Liver (tissue), 8 donors: ENCODE measurements at regions not wholly inside any gene's neighbourhood (a gene's known extent, or its start where the extent isn't known, plus 50 kb on each side); places are given as distances from the start of the nearest gene placed in this dataset.

Source experiments
- DNase-seq: peaks from one replicate; pipeline ENCODE4 v3.0.0-alpha.2; 2017; ENCODE audit warnings: low spot score
- H3K27ac ChIP-seq, 2 donors: one replicate each; pipeline ENCODE4 v1.7.0; 2013; ENCODE audit warnings: inconsistent platforms in 2 of 2, low read length in 2 of 2, control low read depth in 1 of 2, low read depth in 1 of 2, mild to moderate bottlenecking in 1 of 2
- H3K27me3 ChIP-seq, 4 donors: one replicate each; pipeline versions ENCODE4 v1.6.1 to v1.7.0; 2013; ENCODE audit warnings: low read length in 3 of 4, inconsistent platforms in 1 of 4, mild to moderate bottlenecking in 1 of 4, moderate library complexity in 1 of 4; ENCODE audit not compliant: control insufficient read depth in 4 of 4, insufficient read depth in 4 of 4
- H3K36me3 ChIP-seq, 4 donors: one replicate each; pipeline versions ENCODE4 v1.6.1 to v1.7.0; 2013; ENCODE audit warnings: low read length in 3 of 4, mild to moderate bottlenecking in 3 of 4, low read depth in 1 of 4, moderate library complexity in 1 of 4; ENCODE audit not compliant: control insufficient read depth in 4 of 4, insufficient read depth in 3 of 4
- H3K4me1 ChIP-seq, 4 donors: one replicate each; pipeline versions ENCODE4 v1.6.1 to v1.7.0; 2013; ENCODE audit warnings: low read length in 3 of 4, mild to moderate bottlenecking in 3 of 4, moderate library complexity in 1 of 4; ENCODE audit not compliant: control insufficient read depth in 4 of 4, insufficient read depth in 4 of 4
- H3K4me3 ChIP-seq, 3 donors: one replicate each; pipeline versions ENCODE4 v1.6.1 to v1.7.0; 2013; ENCODE audit warnings: low read length in 3 of 3, control low read depth in 1 of 3, low read depth in 1 of 3, mild to moderate bottlenecking in 1 of 3
- H3K9ac ChIP-seq, 2 donors: one replicate each; pipeline ENCODE4 v1.7.0; 2013; ENCODE audit warnings: low read length in 2 of 2, mild to moderate bottlenecking in 2 of 2, moderate library complexity in 2 of 2, control low read depth in 1 of 2, low read depth in 1 of 2
- H3K9me3 ChIP-seq, 4 donors: one replicate each; pipeline versions ENCODE4 v1.6.1 to v1.7.0; 2013; ENCODE audit warnings: low read length in 3 of 4; ENCODE audit not compliant: control insufficient read depth in 4 of 4
- ATF3 ChIP-seq: IDR thresholded peaks from 2 replicates; pipeline ENCODE4 v1.6.1; 2016; ENCODE audit warnings: antibody characterized with exemption
- CTCF ChIP-seq: fragments of 150-350 bp; IDR thresholded peaks from 2 replicates; pipeline ENCODE4 v1.5.1; 2017; ENCODE audit warnings: improper control_type of control experiment, low read depth, low read length; ENCODE audit not compliant: missing input control
- EGR1 ChIP-seq, 2 donors: IDR thresholded peaks; 2 replicates each; pipeline ENCODE4 v1.6.1; 2016 to 2018; ENCODE audit warnings: antibody characterized with exemption in 2 of 2, low read depth in 2 of 2
- FOXA1 ChIP-seq: IDR thresholded peaks from 2 replicates; pipeline ENCODE4 v1.6.1; 2016; ENCODE audit warnings: antibody characterized with exemption
- GABPA ChIP-seq, 2 donors: IDR thresholded peaks in 1 of 2; conservative IDR thresholded peaks in 1 of 2; 2 replicates each; pipeline ENCODE4 v1.6.1; 2016; ENCODE audit warnings: antibody characterized with exemption in 2 of 2, mild to moderate bottlenecking in 1 of 2, moderate library complexity in 1 of 2
- HNF4G ChIP-seq: IDR thresholded peaks from 2 replicates; pipeline ENCODE4 v1.6.1; 2016; ENCODE audit warnings: antibody characterized with exemption
- JUND ChIP-seq, 2 donors: IDR thresholded peaks; 2 replicates each; pipeline ENCODE4 v1.6.1; 2016; ENCODE audit warnings: antibody characterized with exemption in 2 of 2
- MAX ChIP-seq: IDR thresholded peaks from 2 replicates; pipeline ENCODE4 v1.6.1; 2016; ENCODE audit warnings: antibody characterized with exemption
- RAD21 ChIP-seq, 2 donors: IDR thresholded peaks; 2 replicates each; pipeline ENCODE4 v1.6.1; 2016; ENCODE audit warnings: antibody characterized with exemption in 2 of 2, mild to moderate bottlenecking in 2 of 2
- REST ChIP-seq: IDR thresholded peaks from 2 replicates; pipeline ENCODE4 v1.6.1; 2016; ENCODE audit warnings: antibody characterized with exemption, mild to moderate bottlenecking
- RXRA ChIP-seq, 2 donors: IDR thresholded peaks; 2 replicates each; pipeline ENCODE4 v1.6.1; 2017 to 2018; ENCODE audit warnings: antibody characterized with exemption in 2 of 2, mild to moderate bottlenecking in 1 of 2
- TAF1 ChIP-seq: conservative IDR thresholded peaks from 2 replicates; pipeline ENCODE4 v1.6.1; 2016; ENCODE audit warnings: antibody characterized with exemption, mild to moderate bottlenecking
- YY1 ChIP-seq: IDR thresholded peaks from 2 replicates; pipeline ENCODE4 v1.6.1; 2016; ENCODE audit warnings: antibody characterized with exemption, mild to moderate bottlenecking
- ZBTB33 ChIP-seq: IDR thresholded peaks from 2 replicates; pipeline ENCODE4 v1.6.1; 2016; ENCODE audit warnings: antibody characterized with exemption
- WGBS: extraction: QIAGEN DNeasy Blood & Tissue Kit; methylation state at CpG from one replicate; pipeline ENCODE4 v1.1.7; 2013; 5-methylcytosine and 5-hydroxymethylcytosine counted together
- donor health status: healthy.
- donor health status: healthy.
- donor health status: healthy.
- donor health status: healthy.
- donor health status: healthy.

- TF ChIP-seq GABPA (IDR thresholded peaks at IDR 0.05 in 1 of 2, conservative IDR thresholded peaks at IDR 0.05 in 1 of 2) (no peak), RAD21 (IDR thresholded peaks at IDR 0.05) (no peak), MAX (no peak), CTCF (no peak), REST (no peak), JUND (IDR thresholded peaks at IDR 0.05) (no peak), EGR1 (IDR thresholded peaks at IDR 0.05; ENCODE audit: low read depth in 2 of 2) (no peak), FOXA1 (no peak), TAF1 (no peak), HNF4G (no peak), ATF3 (no peak), YY1 (no peak)
- Histone ChIP-seq H3K27ac (no peak overlapping the region), H3K4me3 (no peak overlapping the region), H3K9me3 (peaks cover 0 to 3% (median 0%) of the 10 kb centered on the region in 4 donors), H3K36me3 (no peaks in the 10 kb centered on the region), H3K9ac (no peak overlapping the region), H3K4me1 (no peaks in the 10 kb centered on the region), H3K27me3 (peaks cover 0 to 3% (median 0%) of the 10 kb centered on the region in 4 donors)
- no peak for DNase-seq
- 94% methylated on average over 3 of the region's 3 CpGs for WGBS
Measured at GRCh38 chr10:21340331-21340730, 185.2 kb downstream of the SKIDA1 start.

GRCh38 chr10:21337171-21337792 lies 188.2 kb downstream of the SKIDA1 start:
- no peak for DNase-seq
- Histone ChIP-seq H3K4me1 (no peaks in the 10 kb centered on the region), H3K9ac (no peak overlapping the region), H3K4me3 (no peak overlapping the region), H3K36me3 (no peaks in the 10 kb centered on the region), H3K27me3 (peaks cover 0 to 3% (median 0%) of the 10 kb centered on the region in 4 donors), H3K27ac (no peak overlapping the region), H3K9me3 (peaks cover 0 to 3% (median 0%) of the 10 kb centered on the region in 4 donors)
- WGBS: 87% methylated on average over 7 of the region's 7 CpGs
- TF ChIP-seq RAD21 (IDR thresholded peaks at IDR 0.05) (no peak), REST (no peak), YY1 (no peak), JUND (IDR thresholded peaks at IDR 0.05) (no peak), FOXA1 (no peak), ZBTB33 (no peak), RXRA (IDR thresholded peaks at IDR 0.05) (no peak), EGR1 (IDR thresholded peaks at IDR 0.05; ENCODE audit: low read depth in 2 of 2) (no peak)
